ENCODE measurements at regions not wholly inside any gene's neighbourhood (a gene's known extent, or its start where the extent isn't known, plus 50 kb on each side); places are given as distances from the start of the nearest gene placed in this dataset.
"Not testable (repeated sequence)": the region's sequence is repeated elsewhere in the genome, so short reads cannot be mapped to it uniquely, and the experiment has no call there.

DNA sequence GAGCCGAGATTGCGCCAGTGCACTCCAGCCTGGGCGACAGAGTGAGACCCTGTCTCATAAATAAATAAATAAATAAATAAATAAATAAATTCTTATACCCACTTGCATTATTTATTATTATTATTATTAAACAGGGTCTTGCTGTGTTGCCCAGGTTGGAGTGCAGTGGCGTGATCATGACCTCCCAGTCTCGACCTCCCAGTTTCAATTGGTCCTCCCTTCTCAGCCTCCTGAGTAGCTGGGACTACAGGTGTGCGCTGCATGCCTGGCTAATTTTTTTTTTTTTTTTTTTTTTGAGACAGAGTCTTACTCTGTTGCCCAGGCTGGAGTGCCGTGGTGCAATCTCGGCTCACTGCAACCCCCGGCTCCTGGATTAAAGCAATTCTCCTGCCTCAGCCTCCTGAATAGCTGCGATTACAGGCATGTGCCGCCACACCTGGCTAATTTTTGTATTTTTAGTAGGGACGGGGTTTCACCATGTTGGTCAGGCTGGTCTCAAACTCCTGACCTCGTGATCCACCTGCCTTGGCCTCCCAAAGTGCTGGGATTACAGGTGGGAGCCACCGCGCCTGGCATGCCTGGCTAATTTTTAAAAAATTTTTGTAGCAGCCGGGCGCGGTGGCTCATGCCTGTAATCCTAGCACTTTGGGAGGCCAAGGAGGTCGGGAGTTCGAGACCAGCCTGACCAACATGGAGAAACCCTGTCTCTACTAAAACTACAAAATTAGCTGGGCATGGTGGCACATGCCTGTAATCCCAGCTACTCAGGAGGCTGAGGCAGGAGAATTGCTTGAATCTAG, 150.2 kb downstream of the SEC14L1 start:
- not testable (repeated sequence) for DNase-seq

- DNase-seq, result no peak
Measured at GRCh38 chr17:77291591-77292386, 151.0 kb downstream of the SEC14L1 start.

- no peak for DNase-seq
Measured at GRCh38 chr17:77294761-77295160, 154.0 kb downstream of the SEC14L1 start.

DNA sequence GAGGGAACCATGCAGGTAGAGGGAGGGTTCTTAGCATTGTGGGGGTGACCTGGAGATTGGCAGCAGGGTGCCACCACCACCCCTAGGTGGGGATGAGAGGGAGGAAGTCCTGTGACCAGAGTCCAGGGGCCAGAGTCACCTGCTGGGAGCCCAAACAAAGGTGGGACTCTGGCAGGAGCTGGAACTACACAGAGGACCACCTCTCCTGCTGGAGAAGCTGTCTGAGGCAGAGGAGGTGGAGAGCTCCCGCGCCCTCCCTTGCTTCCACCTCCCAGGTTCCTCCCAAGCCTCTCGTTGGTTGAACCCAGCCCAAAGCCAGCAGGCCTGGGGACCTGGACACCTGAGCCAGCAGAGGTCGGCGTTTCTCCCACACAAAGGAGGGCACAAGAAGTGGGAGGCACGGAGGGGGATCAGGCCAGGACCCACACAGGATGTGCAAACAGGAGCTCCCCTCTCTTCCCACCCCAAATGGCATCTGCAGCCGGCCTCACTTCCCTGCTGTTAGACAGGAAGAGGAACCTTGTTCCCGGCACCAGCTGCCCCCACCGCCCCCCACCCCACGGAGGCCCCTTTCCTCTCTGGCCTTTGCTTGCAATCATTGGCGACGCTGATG, 154.6 kb downstream of the SEC14L1 start:
- no peak for DNase-seq

DNA sequence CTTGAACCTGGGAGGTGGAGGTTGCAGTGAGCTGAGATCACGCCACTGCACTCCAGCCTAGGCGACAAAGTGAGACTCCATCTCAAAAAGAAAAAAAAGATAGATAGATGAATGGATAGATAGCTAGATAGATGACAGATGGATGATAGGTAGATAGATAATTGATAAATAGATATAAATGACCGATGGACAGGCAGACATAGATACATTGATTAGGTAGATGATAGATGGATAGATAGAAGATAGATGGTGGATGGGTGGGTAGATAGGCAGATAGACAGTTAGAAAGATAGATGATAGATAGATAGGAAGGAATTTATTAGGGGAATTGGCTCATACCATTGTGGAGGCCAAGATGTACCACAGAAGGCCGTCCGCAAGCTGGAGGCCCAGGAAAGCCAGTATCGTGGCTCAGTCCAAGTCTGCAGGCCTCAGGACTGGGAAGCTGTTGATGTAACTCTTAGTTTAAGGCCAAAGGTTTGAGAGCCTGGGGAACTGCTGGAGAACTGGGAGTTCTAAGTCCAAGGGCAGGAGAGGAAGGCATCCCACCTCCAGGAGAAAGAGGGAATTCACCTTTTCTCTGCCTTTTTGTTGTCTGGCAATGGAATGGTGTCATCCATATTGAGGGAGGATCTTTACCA, 156.1 kb downstream of the SEC14L1 start:
- no peak for DNase-seq

GRCh38 chr17:77297693-77298666, 157.2 kb downstream of the SEC14L1 start:
- no peak for DNase-seq

DNA sequence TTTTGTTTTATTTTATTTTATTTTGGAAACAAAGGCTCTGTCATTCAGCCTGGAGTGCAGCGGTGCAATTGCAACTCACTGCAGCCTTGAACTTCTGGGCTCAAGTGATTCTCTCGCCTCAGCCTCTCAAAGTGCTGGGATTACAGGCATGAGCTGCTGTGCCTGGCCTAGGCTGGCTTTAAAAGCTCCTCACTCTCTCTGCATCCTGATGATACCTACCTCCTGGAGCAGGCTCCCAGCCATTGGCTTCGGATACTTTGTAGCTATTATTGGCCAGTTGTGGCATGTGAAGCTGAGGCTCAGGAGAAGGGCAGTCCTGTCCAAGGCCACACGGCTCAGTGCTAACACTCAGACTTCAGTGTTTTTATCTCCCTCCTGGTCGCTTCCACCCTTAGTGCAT, 158.0 kb downstream of the SEC14L1 start:
- no peak for DNase-seq

DNA sequence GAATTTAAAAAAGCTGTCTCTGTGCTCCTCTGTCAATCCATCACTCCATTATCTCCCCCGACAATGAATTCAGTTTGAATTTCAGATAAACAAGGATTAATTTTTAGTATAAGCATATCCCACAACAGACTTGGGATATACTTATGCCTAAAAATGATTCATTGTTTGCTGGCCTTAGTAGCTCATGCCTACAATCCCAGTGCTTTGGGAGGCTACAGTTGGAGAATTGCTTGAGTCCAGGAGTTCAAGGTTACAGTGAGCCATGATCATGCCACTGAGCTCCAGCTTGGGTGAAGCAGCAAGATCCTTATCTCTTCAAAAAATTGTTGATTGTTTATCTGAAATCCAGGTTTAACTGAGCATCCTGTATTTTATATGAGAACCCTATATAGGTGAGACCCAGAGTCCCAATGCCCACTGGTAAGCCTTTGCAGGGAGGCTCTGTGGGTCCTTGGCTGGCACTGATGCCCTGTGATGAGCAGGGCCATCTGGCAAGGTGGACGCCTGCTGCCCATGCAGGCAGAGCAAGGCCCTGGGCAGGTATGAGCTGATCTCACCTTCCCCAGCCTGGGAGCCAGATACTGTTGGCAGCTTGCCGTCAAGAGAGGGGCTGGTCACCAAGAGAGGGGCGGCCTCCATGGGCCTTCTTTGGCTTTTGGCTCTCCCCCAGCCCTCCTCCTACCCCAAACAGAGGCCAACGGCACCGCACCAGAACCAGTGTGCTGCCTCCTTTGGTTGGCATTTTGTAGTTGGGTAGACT, 158.7 kb downstream of the SEC14L1 start:
- no peak for DNase-seq

- DNase-seq, result no peak
Measured at GRCh38 chr17:77300016-77300686, 159.4 kb downstream of the SEC14L1 start.

DNA sequence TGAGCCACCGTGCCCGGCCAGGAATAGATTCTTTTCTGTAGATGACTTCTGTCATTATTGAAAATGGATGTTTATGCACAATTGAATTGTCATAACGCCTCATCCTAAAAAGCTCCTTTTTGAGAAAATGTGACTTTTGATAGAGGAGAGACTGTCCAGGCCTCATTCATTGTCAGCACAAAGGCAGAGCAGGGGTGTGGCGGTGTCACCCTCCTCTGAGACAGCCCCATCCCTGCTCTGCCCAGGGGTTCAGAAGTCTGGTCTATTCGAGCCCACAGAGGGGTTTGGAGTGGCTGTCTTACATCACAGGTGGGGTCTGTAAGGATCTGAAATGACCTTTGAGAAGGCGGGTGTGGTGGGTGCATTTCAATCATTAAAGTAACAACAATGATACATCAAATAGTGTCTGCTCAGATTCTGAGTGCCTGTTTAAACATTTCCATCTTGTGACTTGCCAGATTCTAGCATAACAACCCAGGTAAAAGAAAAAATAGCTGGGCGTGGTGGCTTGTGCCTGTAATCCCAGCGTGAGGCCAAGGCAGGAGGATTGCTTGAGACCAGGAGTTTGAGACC, 161.0 kb downstream of the SEC14L1 start:
- DNase-seq, result no peak

GRCh38 chr17:77302682-77303081, 161.9 kb downstream of the SEC14L1 start:
- DNase-seq, result no peak

- no peak for DNase-seq
Measured at GRCh38 chr17:77303620-77304019, 162.9 kb downstream of the SEC14L1 start.

DNA sequence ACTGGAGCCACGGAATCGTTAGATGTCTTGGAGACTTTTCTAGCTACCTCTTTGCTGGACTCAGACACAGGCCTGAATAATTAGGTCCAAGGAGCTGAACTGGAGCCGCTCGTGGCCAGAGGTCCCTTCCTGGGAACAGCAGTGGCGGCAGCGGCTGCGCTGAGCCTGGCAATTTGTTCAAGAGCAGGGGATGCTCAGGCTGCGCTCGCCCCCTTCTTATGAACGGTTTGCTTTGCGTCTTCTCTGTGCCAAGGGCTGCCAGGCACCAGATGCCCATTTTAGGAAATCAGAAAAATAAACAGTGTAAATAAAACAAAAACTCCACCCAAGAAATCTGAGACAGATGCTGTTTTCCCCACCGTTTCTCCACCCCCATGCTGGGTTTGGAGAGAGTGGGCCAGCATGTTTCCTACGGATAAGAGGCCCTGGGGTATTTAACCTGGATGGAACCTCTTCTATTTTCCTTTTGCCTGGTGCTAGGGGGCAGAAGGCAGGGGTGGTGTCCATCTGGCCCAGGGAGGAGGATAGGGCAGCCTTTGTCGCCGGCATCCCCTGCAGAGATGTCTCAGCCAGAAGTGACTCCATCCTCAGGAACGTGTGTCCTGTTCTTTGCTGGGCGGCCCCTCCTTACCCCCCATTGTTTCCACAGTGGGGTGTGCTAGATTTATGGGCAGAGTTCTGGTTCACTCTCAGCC, 163.4 kb downstream of the SEC14L1 start:
- no peak for DNase-seq

- no peak for DNase-seq
Measured at GRCh38 chr17:77304746-77305473, 164.1 kb downstream of the SEC14L1 start.

- no peak for DNase-seq
Measured at GRCh38 chr17:77306048-77306789, 165.4 kb downstream of the SEC14L1 start.

DNA sequence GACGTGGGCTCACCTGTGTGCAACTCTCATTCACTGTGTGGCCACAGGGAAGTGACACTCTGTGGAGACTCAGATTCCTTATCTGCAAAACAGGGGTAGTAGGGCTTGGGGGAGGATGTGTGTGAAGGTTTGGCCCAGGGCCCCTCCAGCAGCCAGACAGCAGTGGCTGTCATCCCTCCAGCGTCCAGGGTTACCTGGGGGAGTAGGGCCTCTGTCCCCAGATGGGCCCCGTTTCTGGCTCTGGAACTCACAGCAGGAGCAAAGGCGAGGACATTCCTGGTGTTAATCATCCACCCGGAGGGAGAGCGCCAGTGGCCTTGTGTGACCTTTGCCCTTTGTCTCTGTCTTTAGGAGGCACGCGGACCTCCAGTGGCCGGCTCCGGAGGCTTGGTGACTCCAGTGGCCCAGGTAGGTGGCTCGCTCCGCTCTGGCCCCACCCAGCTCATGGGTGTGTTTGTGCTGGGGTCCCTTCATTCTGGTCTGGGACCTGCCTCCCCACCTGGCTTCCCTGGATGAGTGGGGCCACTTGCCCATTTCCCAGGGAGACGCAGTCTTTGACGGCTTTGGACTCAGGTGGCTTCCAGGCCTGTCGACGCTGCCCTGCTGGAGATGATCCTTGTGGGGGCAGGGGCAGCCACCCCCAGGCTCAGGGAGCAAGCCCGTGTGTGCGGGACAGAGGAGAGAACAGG, 166.2 kb downstream of the SEC14L1 start:
- DNase-seq, result no peak

- DNase-seq, result no peak
Measured at GRCh38 chr17:77307479-77308198, 166.9 kb downstream of the SEC14L1 start.
